MM.1S (cell line): ENCODE measurements at regions not wholly inside any gene's neighbourhood (a gene's known extent, or its start where the extent isn't known, plus 50 kb on each side); places are given as distances from the start of the nearest gene placed in this dataset.

Source experiments
- DNase-seq: peaks from one replicate; pipeline ENCODE4 v3.0.0-alpha.2; 2015
- H2AFZ ChIP-seq: fragments of 300-600 bp; sonication (generic); 2 replicates; pipeline ENCODE4 v1.6.0; 2016; ENCODE audit warnings: antibody characterized with exemption, low read length
- H3F3A ChIP-seq: fragments of 300-600 bp; sonication (generic); 2 replicates; pipeline ENCODE4 v1.6.1; 2016; ENCODE audit warnings: mild to moderate bottlenecking, antibody characterized with exemption, low read length, moderate library complexity, mixed read lengths; ENCODE audit not compliant: insufficient read depth
- H3K27ac ChIP-seq: fragments of 300-600 bp; sonication (generic); 2 replicates; pipeline ENCODE4 v1.5.1; 2016; ENCODE audit warnings: mild to moderate bottlenecking, low read length
- H3K27me3 ChIP-seq: fragments of 300-600 bp; sonication (generic); replicated peaks from 2 replicates; pipeline ENCODE4 v1.6.0; 2016; ENCODE audit warnings: low read length; ENCODE audit not compliant: insufficient read depth
- H3K36me3 ChIP-seq: fragments of 300-600 bp; sonication (generic); replicated peaks from 2 replicates; pipeline ENCODE4 v1.6.1; 2016; ENCODE audit warnings: mild to moderate bottlenecking, low read length, mixed read lengths; ENCODE audit not compliant: insufficient read depth
- H3K4me1 ChIP-seq: fragments of 300-600 bp; sonication (generic); 2 replicates; pipeline ENCODE4 v1.6.1; 2016; ENCODE audit warnings: low read length, mixed read lengths
- H3K4me2 ChIP-seq: fragments of 300-600 bp; sonication (generic); 2 replicates; pipeline ENCODE4 v1.6.0; 2016; ENCODE audit warnings: low read depth, low read length
- H3K4me3 ChIP-seq: fragments of 300-600 bp; sonication (generic); 2 replicates; pipeline ENCODE4 v1.5.1; 2016; ENCODE audit warnings: low read length, mixed read lengths
- H3K79me2 ChIP-seq: fragments of 300-600 bp; sonication (generic); 2 replicates; pipeline ENCODE4 v1.6.1; 2016; ENCODE audit warnings: mixed run types, low read length, mixed read lengths
- H3K9ac ChIP-seq: fragments of 300-600 bp; sonication (generic); 2 replicates; pipeline ENCODE4 v1.6.1; 2016; ENCODE audit warnings: low read length, mixed read lengths
- H3K9me2 ChIP-seq: fragments of 300-600 bp; sonication (generic); replicated peaks from 2 replicates; pipeline ENCODE4 v1.6.1; 2016; ENCODE audit warnings: mild to moderate bottlenecking, low read length, mixed read lengths; ENCODE audit not compliant: insufficient read depth
- H3K9me3 ChIP-seq: fragments of 300-600 bp; sonication (generic); replicated peaks from 2 replicates; pipeline ENCODE4 v1.6.1; 2016; ENCODE audit warnings: mild to moderate bottlenecking, low read length, mixed read lengths; ENCODE audit not compliant: insufficient read depth
- H4K20me1 ChIP-seq: fragments of 300-600 bp; sonication (generic); 2 replicates; pipeline ENCODE4 v1.6.1; 2016; ENCODE audit warnings: mild to moderate bottlenecking, low read length, moderate library complexity, mixed read lengths; ENCODE audit not compliant: insufficient read depth
- EZH2 ChIP-seq: fragments of 300-600 bp; sonication (generic); optimal IDR thresholded peaks from 2 replicates; pipeline ENCODE3; 2017; ENCODE audit warnings: low read depth, mild to moderate bottlenecking, antibody characterized with exemption, low read length, mixed read lengths
- EZH2phosphoT487 ChIP-seq: fragments of 300-600 bp; sonication (generic); IDR thresholded peaks from 2 replicates; pipeline ENCODE4 v1.6.1; 2018; ENCODE audit warnings: antibody characterized with exemption, low read length
- TF ChIP-seq, protein P1 (sequence below): fragments of 300-600 bp; sonication (generic); IDR thresholded peaks from 2 replicates; pipeline ENCODE4 v1.5.1; 2016; ENCODE audit warnings: antibody characterized with exemption, low read length, mixed read lengths

DNA sequence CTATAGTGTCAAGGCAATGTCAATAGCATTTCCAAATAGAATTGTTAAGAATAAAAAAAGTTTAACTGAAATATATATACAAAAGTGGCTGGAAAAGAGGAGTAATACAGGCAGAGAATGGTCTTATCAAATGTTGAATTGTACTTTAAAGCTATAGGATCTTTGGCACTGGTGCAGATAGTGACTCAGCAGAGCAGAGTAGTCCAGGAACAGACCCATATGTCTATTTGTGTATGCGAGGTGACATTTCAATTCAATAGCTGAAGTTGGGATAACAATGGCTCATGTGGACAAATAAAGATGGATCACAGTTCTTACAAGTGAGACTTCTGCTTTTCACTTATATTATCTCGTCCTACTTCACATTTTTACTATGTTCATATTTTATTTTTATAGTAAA lies 543.0 kb upstream of the B3GALT2 start:
- no peak overlapping the region for H3K9ac ChIP-seq
- no peak overlapping the region for H3K4me2 ChIP-seq
- H4K20me1 ChIP-seq, result no peaks in the 10 kb centered on the region
- H2AFZ ChIP-seq, result no peak overlapping the region
- no peak overlapping the region for H3K4me3 ChIP-seq
- TF ChIP-seq, protein P1, sequence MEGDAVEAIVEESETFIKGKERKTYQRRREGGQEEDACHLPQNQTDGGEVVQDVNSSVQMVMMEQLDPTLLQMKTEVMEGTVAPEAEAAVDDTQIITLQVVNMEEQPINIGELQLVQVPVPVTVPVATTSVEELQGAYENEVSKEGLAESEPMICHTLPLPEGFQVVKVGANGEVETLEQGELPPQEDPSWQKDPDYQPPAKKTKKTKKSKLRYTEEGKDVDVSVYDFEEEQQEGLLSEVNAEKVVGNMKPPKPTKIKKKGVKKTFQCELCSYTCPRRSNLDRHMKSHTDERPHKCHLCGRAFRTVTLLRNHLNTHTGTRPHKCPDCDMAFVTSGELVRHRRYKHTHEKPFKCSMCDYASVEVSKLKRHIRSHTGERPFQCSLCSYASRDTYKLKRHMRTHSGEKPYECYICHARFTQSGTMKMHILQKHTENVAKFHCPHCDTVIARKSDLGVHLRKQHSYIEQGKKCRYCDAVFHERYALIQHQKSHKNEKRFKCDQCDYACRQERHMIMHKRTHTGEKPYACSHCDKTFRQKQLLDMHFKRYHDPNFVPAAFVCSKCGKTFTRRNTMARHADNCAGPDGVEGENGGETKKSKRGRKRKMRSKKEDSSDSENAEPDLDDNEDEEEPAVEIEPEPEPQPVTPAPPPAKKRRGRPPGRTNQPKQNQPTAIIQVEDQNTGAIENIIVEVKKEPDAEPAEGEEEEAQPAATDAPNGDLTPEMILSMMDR, result no peak
- no peaks in the 10 kb centered on the region for H3K9me2 ChIP-seq
- H3F3A ChIP-seq, result no peaks in the 10 kb centered on the region
- no peaks in the 10 kb centered on the region for H3K27me3 ChIP-seq
- no peaks in the 10 kb centered on the region for H3K9me3 ChIP-seq
- no peak overlapping the region for H3K27ac ChIP-seq
- no peaks in the 10 kb centered on the region for H3K4me1 ChIP-seq
- H3K79me2 ChIP-seq, result no peaks in the 10 kb centered on the region
- no peak for DNase-seq
- no peaks in the 10 kb centered on the region for H3K36me3 ChIP-seq

DNA sequence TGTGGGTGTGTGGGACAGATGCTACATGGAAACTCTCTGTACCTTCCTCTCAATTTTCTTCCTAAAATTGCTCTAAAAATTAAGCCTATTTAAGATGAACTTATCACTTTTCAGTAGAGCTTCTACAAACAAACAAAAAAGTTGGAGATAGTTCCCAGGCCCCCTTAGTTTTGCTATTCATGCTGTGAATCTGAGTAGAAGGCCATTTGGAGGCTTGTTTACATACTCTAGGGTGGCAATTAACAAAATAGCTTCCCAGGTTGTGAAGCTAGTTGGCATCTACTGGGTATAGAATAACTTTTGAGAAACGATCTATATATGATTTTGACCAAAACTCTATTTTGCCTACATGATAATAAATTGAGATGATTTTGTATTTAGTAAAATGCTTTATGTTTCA lies 541.4 kb upstream of the B3GALT2 start:
- Histone ChIP-seq H2AFZ (no peak overlapping the region), H3F3A (no peaks in the 10 kb centered on the region), H3K4me2 (no peak overlapping the region), H4K20me1 (no peaks in the 10 kb centered on the region), H3K27ac (no peak overlapping the region), H3K9me2 (no peaks in the 10 kb centered on the region), H3K4me1 (no peaks in the 10 kb centered on the region), H3K9me3 (no peaks in the 10 kb centered on the region), H3K36me3 (no peaks in the 10 kb centered on the region), H3K4me3 (no peak overlapping the region), H3K27me3 (no peaks in the 10 kb centered on the region), H3K9ac (no peak overlapping the region), H3K79me2 (no peaks in the 10 kb centered on the region)
- TF ChIP-seq EZH2 (no peak), EZH2phosphoT487 (no peak)
- TF ChIP-seq, protein P1, result no peak
- no peak for DNase-seq

DNA sequence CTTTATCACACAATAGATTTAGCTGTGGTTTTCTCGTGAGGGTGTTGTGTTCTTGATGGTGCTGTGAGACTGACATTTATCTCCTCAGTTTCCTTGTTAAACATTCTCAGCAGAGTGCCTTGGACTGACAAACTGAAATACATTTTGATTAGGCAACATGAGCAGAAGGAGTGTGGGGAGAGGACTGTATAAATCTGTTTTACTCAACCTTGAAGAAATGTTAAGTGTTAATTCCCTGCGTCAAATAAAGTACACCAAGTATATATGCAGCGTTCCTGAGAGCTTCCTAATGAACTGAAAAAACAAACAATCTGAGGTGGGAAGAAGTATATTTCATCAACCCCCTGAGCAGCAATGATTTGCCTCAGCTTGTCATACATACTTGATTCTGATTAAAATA lies 540.3 kb upstream of the B3GALT2 start:
- DNase-seq, result no peak
- Histone ChIP-seq H3K4me3 (no peak overlapping the region), H3K9ac (no peak overlapping the region), H3K9me2 (no peaks in the 10 kb centered on the region), H3F3A (no peaks in the 10 kb centered on the region), H2AFZ (no peak overlapping the region), H3K36me3 (no peaks in the 10 kb centered on the region), H3K27ac (no peak overlapping the region), H4K20me1 (no peaks in the 10 kb centered on the region), H3K79me2 (no peaks in the 10 kb centered on the region), H3K27me3 (no peaks in the 10 kb centered on the region), H3K9me3 (no peaks in the 10 kb centered on the region), H3K4me2 (no peak overlapping the region), H3K4me1 (no peaks in the 10 kb centered on the region)
- TF ChIP-seq, protein P1, result no peak
- TF ChIP-seq EZH2phosphoT487, result no peak
- no peak for TF ChIP-seq EZH2

DNA sequence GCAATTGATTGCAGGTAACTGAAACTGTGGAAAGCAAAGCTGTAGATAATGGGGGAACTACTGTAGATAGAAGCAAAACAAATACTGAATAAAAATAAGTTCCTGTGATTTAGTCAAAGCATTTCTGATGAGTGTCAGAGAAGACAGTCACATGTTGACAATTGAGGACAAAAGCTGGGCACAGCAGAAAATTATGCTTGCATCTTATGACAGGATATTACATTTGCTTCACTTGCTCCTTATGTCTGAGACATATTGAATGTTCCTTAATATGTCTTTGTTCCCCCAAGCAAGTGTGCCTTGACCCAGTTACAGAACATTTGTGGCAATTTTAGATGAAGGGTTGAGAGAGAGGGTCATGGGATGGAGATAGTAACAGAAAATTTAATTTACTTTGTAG lies 526.0 kb upstream of the B3GALT2 start:
- no peak for DNase-seq
- Histone ChIP-seq H3K4me1 (no peaks in the 10 kb centered on the region), H3K36me3 (no peaks in the 10 kb centered on the region), H3K9ac (no peak overlapping the region), H3K27ac (no peak overlapping the region), H3K4me3 (no peak overlapping the region), H4K20me1 (no peaks in the 10 kb centered on the region), H3F3A (no peaks in the 10 kb centered on the region), H3K27me3 (no peaks in the 10 kb centered on the region), H3K79me2 (no peaks in the 10 kb centered on the region), H3K9me2 (no peaks in the 10 kb centered on the region), H3K9me3 (no peaks in the 10 kb centered on the region), H2AFZ (no peak overlapping the region), H3K4me2 (no peak overlapping the region)
- TF ChIP-seq EZH2 (no peak), EZH2phosphoT487 (no peak)
- TF ChIP-seq, protein P1, result no peak
